Fibroblast of lung (primary cell): ENCODE measurements at regions not wholly inside any gene's neighbourhood (a gene's known extent, or its start where the extent isn't known, plus 50 kb on each side); places are given as distances from the start of the nearest gene placed in this dataset.

Experiments used
- DNase-seq, 2 donors: peaks; one replicate each; pipeline versions ENCODE4 v3.0.0 to v3.0.0-alpha.2; 2010; ENCODE audit warnings: low read depth in 2 of 2
- H2AFZ ChIP-seq: 2 replicates; pipeline ENCODE4 v1.5.1; 2012; ENCODE audit warnings: low read length, control low read depth, inconsistent platforms
- H3K27ac ChIP-seq: 2 replicates; pipeline ENCODE4 v1.5.1; 2011; ENCODE audit warnings: low read length, control low read depth; ENCODE audit not compliant: insufficient read depth
- H3K27me3 ChIP-seq: 2 replicates; pipeline ENCODE4 v1.5.1; 2011; ENCODE audit warnings: mild to moderate bottlenecking, low read length; ENCODE audit not compliant: control insufficient read depth, insufficient read depth
- H3K36me3 ChIP-seq: 2 replicates; pipeline ENCODE4 v1.5.1; 2011; ENCODE audit warnings: low read length; ENCODE audit not compliant: control insufficient read depth, insufficient read depth
- H3K4me1 ChIP-seq: 2 replicates; pipeline ENCODE4 v1.5.1; 2011; ENCODE audit warnings: low read length; ENCODE audit not compliant: control insufficient read depth, insufficient read depth; ENCODE audit errors: extremely low read depth
- H3K4me2 ChIP-seq: 2 replicates; pipeline ENCODE4 v1.5.1; 2011; ENCODE audit warnings: low read length, control low read depth; ENCODE audit not compliant: insufficient read depth; ENCODE audit errors: extremely low read depth
- H3K4me3 ChIP-seq, 4 experiments: fragments of 200-600 bp in 1 of 4; sonication (generic) in 1 of 4; replicated peaks in 1 of 4; 2 replicates each; pipeline ENCODE4 v1.5.1; 2011 to 2016; ENCODE audit warnings: low read length in 4 of 4, low read depth in 3 of 4, mild to moderate bottlenecking in 3 of 4, control low read depth in 2 of 4, inconsistent platforms in 1 of 4, mixed read lengths in 1 of 4; ENCODE audit not compliant: insufficient read depth in 1 of 4; ENCODE audit errors: control extremely low read depth in 1 of 4
- H3K79me2 ChIP-seq: 2 replicates; pipeline ENCODE4 v1.5.1; 2012; ENCODE audit warnings: mild to moderate bottlenecking, low read length, inconsistent platforms; ENCODE audit not compliant: control insufficient read depth, insufficient read depth
- H3K9ac ChIP-seq: 2 replicates; pipeline ENCODE4 v1.5.1; 2011; ENCODE audit warnings: mild to moderate bottlenecking, low read length, control low read depth; ENCODE audit not compliant: insufficient read depth
- H3K9me3 ChIP-seq: 2 replicates; pipeline ENCODE4 v1.5.1; 2012; ENCODE audit warnings: low read depth, low read length; ENCODE audit not compliant: control insufficient read depth, insufficient read depth
- H4K20me1 ChIP-seq: 2 replicates; pipeline ENCODE4 v1.5.1; 2011; ENCODE audit warnings: low read length; ENCODE audit not compliant: control insufficient read depth, insufficient read depth; ENCODE audit errors: extremely low read depth
- EZH2 ChIP-seq: IDR thresholded peaks from 2 replicates; pipeline ENCODE4 v1.5.1; 2012; ENCODE audit warnings: low read length, control low read depth, mild to moderate bottlenecking; ENCODE audit errors: missing control alignments
- TF ChIP-seq, protein P1 (sequence below), 2 donors: IDR thresholded peaks in 1 of 2; conservative IDR thresholded peaks in 1 of 2; 1 replicate in 1 of 2; 2 replicates in 1 of 2; pipeline ENCODE4 v1.5.1; 2011 to 2012; ENCODE audit warnings: low read length in 2 of 2, control low read depth in 1 of 2, inconsistent platforms in 1 of 2, low read depth in 1 of 2, mild to moderate bottlenecking in 1 of 2

DNA sequence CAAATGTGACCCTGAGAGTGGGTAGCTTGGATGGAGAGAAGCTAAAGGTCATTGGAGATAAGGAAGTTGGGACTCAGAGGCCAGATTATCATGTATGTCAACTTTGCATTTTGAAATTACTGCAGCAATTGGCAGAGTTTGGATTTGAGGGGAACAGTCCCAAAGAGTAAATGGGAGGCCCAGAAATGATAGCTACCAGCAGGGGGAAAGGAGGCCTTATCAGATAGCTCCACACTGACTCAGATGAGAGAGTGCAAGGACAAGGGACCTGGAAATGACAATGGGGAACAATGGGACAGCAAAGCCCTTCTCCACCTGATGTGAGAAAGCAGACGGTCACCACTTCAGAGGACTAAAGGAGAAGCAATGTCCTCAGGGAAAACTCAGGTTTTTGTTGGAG, 201.5 kb upstream of the JADE1 start:
- H3K27ac ChIP-seq = no peak overlapping the region
- no peaks in the 10 kb centered on the region for H3K9me3 ChIP-seq
- no peaks in the 10 kb centered on the region for H3K79me2 ChIP-seq
- H3K4me1 ChIP-seq = peaks cover 6% of the 10 kb centered on the region
- no peak overlapping the region for H3K4me3 ChIP-seq
- no peak overlapping the region for H2AFZ ChIP-seq
- no peak overlapping the region for H3K9ac ChIP-seq
- H4K20me1 ChIP-seq = no peaks in the 10 kb centered on the region
- TF ChIP-seq, protein P1, sequence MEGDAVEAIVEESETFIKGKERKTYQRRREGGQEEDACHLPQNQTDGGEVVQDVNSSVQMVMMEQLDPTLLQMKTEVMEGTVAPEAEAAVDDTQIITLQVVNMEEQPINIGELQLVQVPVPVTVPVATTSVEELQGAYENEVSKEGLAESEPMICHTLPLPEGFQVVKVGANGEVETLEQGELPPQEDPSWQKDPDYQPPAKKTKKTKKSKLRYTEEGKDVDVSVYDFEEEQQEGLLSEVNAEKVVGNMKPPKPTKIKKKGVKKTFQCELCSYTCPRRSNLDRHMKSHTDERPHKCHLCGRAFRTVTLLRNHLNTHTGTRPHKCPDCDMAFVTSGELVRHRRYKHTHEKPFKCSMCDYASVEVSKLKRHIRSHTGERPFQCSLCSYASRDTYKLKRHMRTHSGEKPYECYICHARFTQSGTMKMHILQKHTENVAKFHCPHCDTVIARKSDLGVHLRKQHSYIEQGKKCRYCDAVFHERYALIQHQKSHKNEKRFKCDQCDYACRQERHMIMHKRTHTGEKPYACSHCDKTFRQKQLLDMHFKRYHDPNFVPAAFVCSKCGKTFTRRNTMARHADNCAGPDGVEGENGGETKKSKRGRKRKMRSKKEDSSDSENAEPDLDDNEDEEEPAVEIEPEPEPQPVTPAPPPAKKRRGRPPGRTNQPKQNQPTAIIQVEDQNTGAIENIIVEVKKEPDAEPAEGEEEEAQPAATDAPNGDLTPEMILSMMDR (conservative IDR thresholded peaks at IDR 0.05 in 1 of 2, IDR thresholded peaks at IDR 0.05 in 1 of 2; ENCODE audit: low read depth in 1 of 2, low read length in 2 of 2) = no peak
- TF ChIP-seq EZH2 = no peak
- no peak overlapping the region for H3K4me2 ChIP-seq
- no peaks in the 10 kb centered on the region for H3K36me3 ChIP-seq
- no peaks in the 10 kb centered on the region for H3K27me3 ChIP-seq
- DNase-seq = no peak

DNA sequence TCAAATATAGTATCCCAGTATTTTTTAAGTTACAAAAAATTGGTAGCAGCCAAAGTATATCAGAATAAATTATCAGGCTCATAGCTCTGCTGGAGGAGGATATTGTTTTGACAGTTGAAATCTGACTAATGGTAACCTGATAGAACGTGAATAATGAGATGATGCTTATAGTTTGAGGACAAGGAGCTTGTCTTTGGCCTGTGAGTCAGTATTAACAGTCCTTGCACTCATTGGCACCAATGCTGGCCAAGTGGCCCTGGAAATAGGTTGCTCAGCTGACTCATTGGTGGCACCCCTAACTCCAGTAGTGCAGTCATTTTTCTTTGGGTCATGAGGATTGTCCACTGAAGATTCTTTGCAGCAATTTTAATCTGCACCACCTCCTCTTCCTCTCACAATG, 203.3 kb upstream of the JADE1 start:
- no peak overlapping the region for H3K27ac ChIP-seq
- H3K79me2 ChIP-seq = no peaks in the 10 kb centered on the region
- H3K9ac ChIP-seq = no peak overlapping the region
- H3K36me3 ChIP-seq = no peaks in the 10 kb centered on the region
- no peaks in the 10 kb centered on the region for H3K9me3 ChIP-seq
- peak overlapping the region; percentile 13 for H3K4me2 ChIP-seq
- H3K4me3 ChIP-seq = no peak overlapping the region
- no peak overlapping the region for H2AFZ ChIP-seq
- H3K27me3 ChIP-seq = no peaks in the 10 kb centered on the region
- no peaks in the 10 kb centered on the region for H4K20me1 ChIP-seq
- TF ChIP-seq, protein P1 (conservative IDR thresholded peaks at IDR 0.05 in 1 of 2, IDR thresholded peaks at IDR 0.05 in 1 of 2; ENCODE audit: low read depth in 1 of 2, low read length in 2 of 2) = no peak
- no peak for TF ChIP-seq EZH2
- peak; percentile 47 to 81 for DNase-seq
- H3K4me1 ChIP-seq = peaks cover 19% of the 10 kb centered on the region

DNA sequence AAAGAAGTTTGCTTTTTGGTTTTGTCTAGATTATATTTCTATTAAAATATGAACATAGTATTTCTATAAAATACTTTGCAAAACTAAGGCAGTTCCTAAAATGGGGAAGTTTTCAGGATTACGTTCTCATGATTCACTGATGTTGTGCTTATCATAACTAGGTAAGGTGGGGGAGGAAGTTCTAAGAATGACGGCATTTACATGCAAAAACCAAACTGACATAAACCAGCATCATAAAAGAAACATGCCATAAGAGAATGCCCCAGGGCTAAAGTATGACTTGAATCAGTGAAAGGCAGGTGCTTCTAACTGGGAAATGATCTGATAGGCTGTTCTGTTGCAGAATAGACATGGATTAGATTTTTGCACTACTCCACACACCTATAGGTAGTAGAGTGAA, 204.7 kb upstream of the JADE1 start:
- H3K27ac ChIP-seq = no peak overlapping the region
- TF ChIP-seq EZH2 = no peak
- TF ChIP-seq, protein P1 (conservative IDR thresholded peaks at IDR 0.05 in 1 of 2, IDR thresholded peaks at IDR 0.05 in 1 of 2; ENCODE audit: low read depth in 1 of 2, low read length in 2 of 2) = no peak
- peaks cover 29% of the 10 kb centered on the region for H3K4me1 ChIP-seq
- H4K20me1 ChIP-seq = no peaks in the 10 kb centered on the region
- no peak overlapping the region for H3K9ac ChIP-seq
- H3K4me3 ChIP-seq = no peak overlapping the region
- H3K27me3 ChIP-seq = no peaks in the 10 kb centered on the region
- H2AFZ ChIP-seq = no peak overlapping the region
- H3K79me2 ChIP-seq = no peaks in the 10 kb centered on the region
- no peaks in the 10 kb centered on the region for H3K9me3 ChIP-seq
- peak in 1 of 2 donors; percentile 46 for DNase-seq
- no peak overlapping the region for H3K4me2 ChIP-seq
- H3K36me3 ChIP-seq = no peaks in the 10 kb centered on the region
